Muscle of back (tissue), 3 donors: ENCODE measurements at regions not wholly inside any gene's neighbourhood (a gene's known extent, or its start where the extent isn't known, plus 50 kb on each side); places are given as distances from the start of the nearest gene placed in this dataset.

Source experiments
- DNase-seq, 3 donors: peaks; one replicate each; pipeline versions ENCODE4 v3.0.0 to v3.0.0-alpha.2; 2013

- no peak for DNase-seq
Measured at GRCh38 chr7:52064493-52064892, 747.9 kb upstream of the COBL start.

- DNase-seq: no peak
Measured at GRCh38 chr7:52061666-52062065, 745.1 kb upstream of the COBL start.

- DNase-seq: no peak
Measured at GRCh38 chr7:52053525-52053924, 736.9 kb upstream of the COBL start.

GRCh38 chr7:52030722-52031121 lies 714.1 kb upstream of the COBL start:
- DNase-seq: peak in 2 of 3 donors; percentile 0 to 4

- DNase-seq: no peak
Measured at GRCh38 chr7:52026140-52026539, 709.5 kb upstream of the COBL start.

GRCh38 chr7:52021343-52021742 lies 704.7 kb upstream of the COBL start:
- DNase-seq: no peak

- no peak for DNase-seq
Measured at GRCh38 chr7:52018680-52019054, 702.1 kb upstream of the COBL start.

GRCh38 chr7:52017802-52018679 lies 701.4 kb upstream of the COBL start:
- no peak for DNase-seq

GRCh38 chr7:52009181-52009580 lies 692.6 kb upstream of the COBL start:
- peak in 2 of 3 donors; percentile 22 to 43 for DNase-seq

- no peak for DNase-seq
Measured at GRCh38 chr7:52006674-52007073, 690.1 kb upstream of the COBL start.

GRCh38 chr7:52005613-52006012 lies 689.0 kb upstream of the COBL start:
- DNase-seq: no peak

GRCh38 chr7:51995596-51996179 lies 679.1 kb upstream of the COBL start:
- DNase-seq: no peak

GRCh38 chr7:51982653-51983052 lies 666.0 kb upstream of the COBL start:
- DNase-seq: no peak

GRCh38 chr7:51980812-51981211 lies 664.2 kb upstream of the COBL start:
- DNase-seq: no peak

- DNase-seq: no peak
Measured at GRCh38 chr7:51980313-51980712, 663.7 kb upstream of the COBL start.

GRCh38 chr7:51977913-51978312 lies 661.3 kb upstream of the COBL start:
- DNase-seq: no peak

- DNase-seq: no peak
Measured at GRCh38 chr7:51973939-51974338, 657.3 kb upstream of the COBL start.

- DNase-seq: no peak
Measured at GRCh38 chr7:51973071-51973470, 656.5 kb upstream of the COBL start.

- DNase-seq: no peak
Measured at GRCh38 chr7:51970961-51971665, 654.5 kb upstream of the COBL start.

GRCh38 chr7:51968461-51968860 lies 651.9 kb upstream of the COBL start:
- peak in 1 of 3 donors; percentile 7 for DNase-seq

- no peak for DNase-seq
Measured at GRCh38 chr7:51965454-51965853, 648.8 kb upstream of the COBL start.

GRCh38 chr7:51961804-51962203 lies 645.2 kb upstream of the COBL start:
- no peak for DNase-seq

- no peak for DNase-seq
Measured at GRCh38 chr7:51950813-51951212, 634.2 kb upstream of the COBL start.
